ENCODE measurements at regions not wholly inside any gene's neighbourhood (a gene's known extent, or its start where the extent isn't known, plus 50 kb on each side); places are given as distances from the start of the nearest gene placed in this dataset.

GRCh38 chr12:115618105-115618504, 659.4 kb downstream of the MED13L start:
- H3K9me3 Mint-ChIP-seq, result peaks cover 15% of the 10 kb centered on the region
- H3K36me3 Mint-ChIP-seq, result no peaks in the 10 kb centered on the region
- TF ChIP-seq, protein P1, sequence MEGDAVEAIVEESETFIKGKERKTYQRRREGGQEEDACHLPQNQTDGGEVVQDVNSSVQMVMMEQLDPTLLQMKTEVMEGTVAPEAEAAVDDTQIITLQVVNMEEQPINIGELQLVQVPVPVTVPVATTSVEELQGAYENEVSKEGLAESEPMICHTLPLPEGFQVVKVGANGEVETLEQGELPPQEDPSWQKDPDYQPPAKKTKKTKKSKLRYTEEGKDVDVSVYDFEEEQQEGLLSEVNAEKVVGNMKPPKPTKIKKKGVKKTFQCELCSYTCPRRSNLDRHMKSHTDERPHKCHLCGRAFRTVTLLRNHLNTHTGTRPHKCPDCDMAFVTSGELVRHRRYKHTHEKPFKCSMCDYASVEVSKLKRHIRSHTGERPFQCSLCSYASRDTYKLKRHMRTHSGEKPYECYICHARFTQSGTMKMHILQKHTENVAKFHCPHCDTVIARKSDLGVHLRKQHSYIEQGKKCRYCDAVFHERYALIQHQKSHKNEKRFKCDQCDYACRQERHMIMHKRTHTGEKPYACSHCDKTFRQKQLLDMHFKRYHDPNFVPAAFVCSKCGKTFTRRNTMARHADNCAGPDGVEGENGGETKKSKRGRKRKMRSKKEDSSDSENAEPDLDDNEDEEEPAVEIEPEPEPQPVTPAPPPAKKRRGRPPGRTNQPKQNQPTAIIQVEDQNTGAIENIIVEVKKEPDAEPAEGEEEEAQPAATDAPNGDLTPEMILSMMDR (IDR thresholded peaks at IDR 0.05; ENCODE audit: unreplicated experiment), result no peak
- H3K27me3 Mint-ChIP-seq (ENCODE audit: low read depth), result no peaks in the 10 kb centered on the region
- DNase-seq (ENCODE audit: low spot score in 2 of 2, unreplicated experiment in 2 of 2), result no peak
- no peak overlapping the region for H3K4me3 Mint-ChIP-seq
- H3K27ac Mint-ChIP-seq, result no peak overlapping the region
- H3K4me1 Mint-ChIP-seq, result no peaks in the 10 kb centered on the region

- TF ChIP-seq, protein P1 (IDR thresholded peaks at IDR 0.05; ENCODE audit: unreplicated experiment), result no peak
These were observed 660.1 kb downstream of the MED13L start for GRCh38 chr12:115617391-115617790.

DNA sequence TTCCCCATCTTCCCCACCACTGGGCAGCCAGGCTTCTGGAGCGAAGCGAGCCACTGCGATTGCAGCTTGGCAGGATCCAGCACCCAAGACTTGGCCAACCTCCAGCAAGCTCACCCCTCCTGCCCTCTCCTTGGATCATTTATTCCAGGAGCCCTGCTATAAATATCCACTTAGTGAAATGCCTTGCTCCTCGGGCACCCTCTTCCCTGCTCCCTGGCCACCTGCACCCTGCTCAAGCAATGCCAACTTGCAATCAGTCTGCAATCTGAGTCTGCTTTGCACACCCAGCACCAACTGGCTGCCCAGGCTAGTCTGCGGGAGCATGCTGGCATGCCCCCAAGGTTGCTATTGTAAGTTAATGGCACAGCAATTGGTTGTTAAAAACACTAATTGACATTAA, 666.0 kb downstream of the MED13L start:
- H3K4me1 Mint-ChIP-seq, result no peaks in the 10 kb centered on the region
- H3K4me3 Mint-ChIP-seq, result no peak overlapping the region
- no peak overlapping the region for H3K27ac Mint-ChIP-seq
- peaks cover 8% of the 10 kb centered on the region for H3K9me3 Mint-ChIP-seq
- no peak for DNase-seq (ENCODE audit: low spot score in 2 of 2, unreplicated experiment in 2 of 2)
- TF ChIP-seq, protein P1 (IDR thresholded peaks at IDR 0.05; ENCODE audit: unreplicated experiment), result no peak
- no peaks in the 10 kb centered on the region for H3K36me3 Mint-ChIP-seq
- no peaks in the 10 kb centered on the region for H3K27me3 Mint-ChIP-seq (ENCODE audit: low read depth)

More at GRCh38 chr12:115617391-115617790, 660.1 kb downstream of the MED13L start:
- Mint-ChIP-seq H3K27me3 (ENCODE audit: low read depth) (no peaks in the 10 kb centered on the region), H3K27ac (no peak overlapping the region), H3K9me3 (peaks cover 16% of the 10 kb centered on the region), H3K4me1 (no peaks in the 10 kb centered on the region), H3K4me3 (no peak overlapping the region), H3K36me3 (no peaks in the 10 kb centered on the region)
- DNase-seq (ENCODE audit: low spot score in 2 of 2, unreplicated experiment in 2 of 2), result no peak

GRCh38 chr12:115609347-115609746, 668.1 kb downstream of the MED13L start:
- Mint-ChIP-seq H3K4me1 (no peaks in the 10 kb centered on the region), H3K4me3 (no peak overlapping the region), H3K36me3 (no peaks in the 10 kb centered on the region), H3K27me3 (ENCODE audit: low read depth) (no peaks in the 10 kb centered on the region), H3K27ac (no peak overlapping the region), H3K9me3 (peaks cover 8% of the 10 kb centered on the region)
- TF ChIP-seq, protein P1 (IDR thresholded peaks at IDR 0.05; ENCODE audit: unreplicated experiment), result no peak
- no peak for DNase-seq (ENCODE audit: low spot score in 2 of 2, unreplicated experiment in 2 of 2)

DNA sequence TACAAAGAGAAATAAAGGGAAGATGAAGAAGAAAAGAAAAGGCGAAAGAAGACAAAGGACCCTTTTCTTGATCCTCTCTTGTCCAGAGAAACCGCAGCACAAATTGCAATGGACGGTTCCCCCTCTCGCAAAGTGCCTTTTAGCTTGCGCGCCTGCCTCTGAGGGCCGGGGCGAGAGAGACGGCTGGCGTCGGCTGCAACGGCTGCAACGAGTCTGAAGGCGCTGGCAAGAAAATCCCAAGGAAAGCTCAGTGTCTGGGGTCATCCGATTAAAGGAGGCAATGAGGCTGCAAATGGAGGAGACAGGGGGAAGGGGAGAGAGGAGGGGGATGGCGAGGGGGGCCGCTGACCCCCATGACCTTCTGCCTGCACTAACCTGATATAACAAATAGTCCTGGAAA, 671.5 kb downstream of the MED13L start:
- no peak for DNase-seq (ENCODE audit: low spot score in 2 of 2, unreplicated experiment in 2 of 2)
- Mint-ChIP-seq H3K4me1 (no peaks in the 10 kb centered on the region), H3K9me3 (no peaks in the 10 kb centered on the region), H3K4me3 (no peak overlapping the region), H3K27ac (no peak overlapping the region), H3K36me3 (no peaks in the 10 kb centered on the region), H3K27me3 (ENCODE audit: low read depth) (no peaks in the 10 kb centered on the region)
- TF ChIP-seq, protein P1 (IDR thresholded peaks at IDR 0.05; ENCODE audit: unreplicated experiment), result no peak
